Upper lobe of left lung (tissue), 4 donors: ENCODE measurements at regions not wholly inside any gene's neighbourhood (a gene's known extent, or its start where the extent isn't known, plus 50 kb on each side); places are given as distances from the start of the nearest gene placed in this dataset.

Experiments
- POLR2AphosphoS5 ChIP-seq, 2 donors: sonication (generic); formaldehyde crosslinking; IDR thresholded peaks; one replicate each; pipeline ENCODE4 v1.5.1; 2017; ENCODE audit warnings: antibody characterized with exemption in 2 of 2
- TF ChIP-seq, protein P1 (sequence below), 6 experiments: fragments of 450-650 bp in 4 of 6; fragments of 200-600 bp in 2 of 6; sonication (generic) in 2 of 6; IDR thresholded peaks; one replicate each; pipeline ENCODE4 v1.5.1; 2016 to 2019; ENCODE audit warnings: antibody characterized with exemption in 6 of 6

GRCh38 chr2:16203069-16203468 lies 262.7 kb downstream of the MYCN start:
- TF ChIP-seq, protein P1, sequence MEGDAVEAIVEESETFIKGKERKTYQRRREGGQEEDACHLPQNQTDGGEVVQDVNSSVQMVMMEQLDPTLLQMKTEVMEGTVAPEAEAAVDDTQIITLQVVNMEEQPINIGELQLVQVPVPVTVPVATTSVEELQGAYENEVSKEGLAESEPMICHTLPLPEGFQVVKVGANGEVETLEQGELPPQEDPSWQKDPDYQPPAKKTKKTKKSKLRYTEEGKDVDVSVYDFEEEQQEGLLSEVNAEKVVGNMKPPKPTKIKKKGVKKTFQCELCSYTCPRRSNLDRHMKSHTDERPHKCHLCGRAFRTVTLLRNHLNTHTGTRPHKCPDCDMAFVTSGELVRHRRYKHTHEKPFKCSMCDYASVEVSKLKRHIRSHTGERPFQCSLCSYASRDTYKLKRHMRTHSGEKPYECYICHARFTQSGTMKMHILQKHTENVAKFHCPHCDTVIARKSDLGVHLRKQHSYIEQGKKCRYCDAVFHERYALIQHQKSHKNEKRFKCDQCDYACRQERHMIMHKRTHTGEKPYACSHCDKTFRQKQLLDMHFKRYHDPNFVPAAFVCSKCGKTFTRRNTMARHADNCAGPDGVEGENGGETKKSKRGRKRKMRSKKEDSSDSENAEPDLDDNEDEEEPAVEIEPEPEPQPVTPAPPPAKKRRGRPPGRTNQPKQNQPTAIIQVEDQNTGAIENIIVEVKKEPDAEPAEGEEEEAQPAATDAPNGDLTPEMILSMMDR (IDR thresholded peaks at IDR 0.05) = no peak
- no peak for TF ChIP-seq POLR2AphosphoS5 (IDR thresholded peaks at IDR 0.05)
